Tibial nerve (tissue), 4 donors: ENCODE measurements at regions not wholly inside any gene's neighbourhood (a gene's known extent, or its start where the extent isn't known, plus 50 kb on each side); places are given as distances from the start of the nearest gene placed in this dataset.
"Not testable (repeated sequence)": the region's sequence is repeated elsewhere in the genome, so short reads cannot be mapped to it uniquely, and the experiment has no call there.

ENCODE experiments used
- DNase-seq, 2 donors: peaks; one replicate each; pipeline ENCODE4 v3.0.0-alpha.2; 2019; ENCODE audit warnings: low spot score in 2 of 2
- H3K27ac ChIP-seq, 4 donors: fragments of 200-600 bp; sonication (generic) in 3 of 4; one replicate each; pipeline ENCODE4 v1.5.1; 2017 to 2019; ENCODE audit warnings: mild to moderate bottlenecking in 1 of 4
- H3K27me3 ChIP-seq, 2 donors: fragments of 200-600 bp; sonication (generic) in 1 of 2; one replicate each; pipeline versions ENCODE4 v1.5.1 to v1.6.0; 2017 to 2019
- H3K36me3 ChIP-seq, 3 donors: fragments of 200-600 bp; sonication (generic); one replicate each; pipeline ENCODE4 v1.5.1; 2018 to 2019
- H3K4me1 ChIP-seq, 4 donors: fragments of 200-600 bp; sonication (generic) in 3 of 4; one replicate each; pipeline ENCODE4 v1.5.1; 2017 to 2019
- H3K4me3 ChIP-seq, 4 donors: fragments of 200-600 bp; sonication (generic) in 3 of 4; one replicate each; pipeline ENCODE4 v1.5.1; 2017 to 2019; ENCODE audit warnings: mild to moderate bottlenecking in 1 of 4, moderate library complexity in 1 of 4
- H3K9me3 ChIP-seq, 4 donors: fragments of 200-600 bp; sonication (generic) in 3 of 4; one replicate each; pipeline ENCODE4 v1.5.1; 2017 to 2019
- EP300 ChIP-seq, 2 donors: sonication (generic); formaldehyde crosslinking; IDR thresholded peaks; one replicate each; pipeline ENCODE4 v1.6.1; 2017; ENCODE audit warnings: antibody characterized with exemption in 2 of 2, mild to moderate bottlenecking in 1 of 2
- WGBS, 2 donors: methylation state at CpG; one replicate each; pipeline ENCODE4 v1.1.5; 2018; 5-methylcytosine and 5-hydroxymethylcytosine counted together

DNA sequence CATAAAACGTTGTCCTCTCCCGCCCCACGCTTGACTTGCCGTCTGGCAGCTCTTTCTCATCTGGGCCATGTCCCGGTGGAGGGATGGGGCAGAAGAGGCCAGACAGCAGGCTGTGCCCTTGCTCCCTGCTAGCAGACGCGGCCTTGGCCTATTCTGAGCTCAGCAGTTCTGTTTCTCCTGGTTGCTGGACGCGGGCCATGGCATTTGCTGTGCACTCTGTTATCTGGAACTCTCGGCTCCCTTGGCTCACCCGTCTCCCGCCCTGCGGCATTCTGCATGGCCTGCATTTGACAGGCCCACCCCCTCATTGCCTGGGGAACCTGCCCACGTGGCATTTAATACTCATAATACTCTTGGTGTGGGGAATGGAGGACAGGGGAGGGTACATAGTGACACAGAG, 146.3 kb downstream of the BCL2L11 start:
- WGBS, 2 donors: 16 to 39% methylated on average over 5 to 12 of the region's 14 CpGs
- not testable (repeated sequence) for H3K27ac ChIP-seq, H3K9me3 ChIP-seq, H3K4me1 ChIP-seq, H3K4me3 ChIP-seq, H3K36me3 ChIP-seq, H3K27me3 ChIP-seq
- TF ChIP-seq EP300 (IDR thresholded peaks at IDR 0.05): peak in 1 of 2 donors; percentile 7
- DNase-seq: peak; percentile 8 to 31

DNA sequence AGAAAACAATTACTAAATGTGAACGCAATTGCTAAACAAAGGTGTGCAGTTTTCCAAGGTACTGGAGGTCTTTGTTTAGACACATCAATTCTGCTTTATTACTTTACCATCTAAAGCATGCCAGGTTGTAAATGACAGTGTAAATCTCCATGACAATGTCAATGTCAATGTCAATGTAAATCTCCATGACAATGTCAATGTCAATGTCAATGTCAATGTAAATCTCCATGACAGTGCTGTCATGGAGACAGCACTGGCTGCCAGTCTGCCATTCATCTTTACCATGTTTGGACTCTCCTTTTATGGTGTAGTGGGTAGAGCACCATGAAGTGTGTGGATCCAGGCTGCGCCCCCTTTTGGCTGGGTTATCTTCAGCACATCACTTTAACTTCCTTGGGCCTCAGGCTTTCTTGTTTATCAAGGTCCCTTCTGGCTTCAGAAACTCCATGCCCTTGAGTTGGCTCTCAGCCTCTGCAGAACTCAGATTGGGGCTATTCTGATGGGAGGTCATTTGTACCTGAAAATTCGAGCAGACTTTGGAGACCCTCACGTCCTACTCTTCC, 149.1 kb downstream of the BCL2L11 start:
- 86 to 100% methylated on average over 1 of the region's 4 CpGs for WGBS, 2 donors
- not testable (repeated sequence) for DNase-seq, H3K27me3 ChIP-seq

DNA sequence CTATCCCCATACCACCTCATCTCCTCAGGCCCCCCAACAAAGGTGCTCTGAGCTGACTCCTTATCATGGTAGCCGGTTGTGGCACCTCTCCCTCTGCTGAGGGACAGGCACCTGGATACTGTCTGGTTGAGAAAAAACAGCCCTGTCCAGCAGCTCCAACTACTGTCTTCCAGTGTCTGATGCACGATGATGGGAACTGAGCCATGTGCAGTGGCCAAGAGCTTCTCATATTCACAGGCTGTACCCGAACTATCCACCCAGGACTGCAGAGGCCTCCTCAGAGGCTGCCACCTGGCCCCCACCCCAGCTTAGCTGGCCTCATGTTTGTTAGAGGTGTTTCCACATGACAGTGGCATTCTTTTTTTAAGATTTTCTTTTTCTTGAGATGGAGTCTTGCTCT, 149.9 kb downstream of the BCL2L11 start:
- H3K27me3 ChIP-seq, H3K4me3 ChIP-seq, H3K36me3 ChIP-seq, DNase-seq, H3K4me1 ChIP-seq, H3K27ac ChIP-seq, H3K9me3 ChIP-seq: not testable (repeated sequence)
- WGBS, 2 donors: no CpG with 5 or more reads among the region's 3 CpGs

More for the DNA sequence above, 149.1 kb downstream of the BCL2L11 start:
- H3K27ac ChIP-seq, H3K4me3 ChIP-seq, H3K4me1 ChIP-seq, H3K36me3 ChIP-seq, H3K9me3 ChIP-seq: not testable (repeated sequence)

DNA sequence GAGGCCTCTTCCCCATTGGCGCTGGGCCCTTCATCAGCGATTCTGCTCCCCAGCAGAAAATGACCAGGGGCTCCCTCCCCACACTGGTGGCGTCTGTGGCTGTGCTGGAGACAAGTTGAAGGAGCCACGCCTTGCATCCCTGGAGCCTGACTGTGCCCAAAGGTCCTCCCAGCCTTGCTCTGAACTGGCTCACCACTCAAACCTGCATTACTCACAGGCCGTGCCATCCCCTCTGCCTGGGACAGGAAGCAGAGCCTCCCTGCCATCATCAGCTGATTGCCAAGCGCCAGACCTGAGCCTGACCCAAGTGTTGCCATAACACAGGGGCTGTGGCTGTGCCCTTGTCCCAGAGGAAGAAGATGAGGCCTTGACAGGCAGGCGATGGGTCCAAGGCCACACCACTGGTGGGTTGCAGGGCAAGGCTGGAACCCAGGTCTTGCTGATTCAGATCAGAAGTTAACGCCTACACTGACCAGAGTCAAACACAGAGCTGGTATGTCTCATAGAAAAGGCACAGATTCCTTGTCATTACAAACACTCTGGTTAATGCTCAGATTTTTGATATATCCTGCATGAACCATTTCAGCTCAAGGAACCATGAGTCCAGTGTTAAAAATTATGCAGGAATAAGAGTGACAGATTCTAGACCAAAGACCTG, 151.1 kb downstream of the BCL2L11 start:
- not testable (repeated sequence) for H3K4me1 ChIP-seq, H3K9me3 ChIP-seq, H3K36me3 ChIP-seq, H3K27me3 ChIP-seq, H3K4me3 ChIP-seq, DNase-seq, H3K27ac ChIP-seq
- 93% methylated on average over 5 of the region's 8 CpGs; no CpG with 5 or more reads in 1 of the 2 donors for WGBS, 2 donors

DNA sequence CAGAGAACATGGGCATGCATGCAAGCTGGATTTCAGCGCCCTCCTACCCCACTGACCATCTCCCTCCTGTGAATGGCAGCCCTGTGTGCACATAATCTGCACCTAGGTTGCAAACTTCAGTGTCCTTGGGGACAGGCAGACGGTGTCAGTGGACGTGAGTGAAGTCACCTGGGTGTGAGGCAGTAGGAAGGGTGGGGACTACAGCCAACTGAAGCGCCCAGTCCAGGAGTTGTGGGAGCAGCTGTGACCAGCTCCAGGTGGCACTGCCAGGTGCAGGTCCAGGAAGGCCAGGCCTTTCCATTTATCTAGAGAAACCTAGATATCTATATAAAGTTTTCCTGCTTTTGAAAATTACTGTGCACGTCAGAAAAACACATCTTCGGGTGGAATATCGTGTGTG, 152.3 kb downstream of the BCL2L11 start:
- H3K4me3 ChIP-seq, DNase-seq, H3K9me3 ChIP-seq, H3K36me3 ChIP-seq, H3K27me3 ChIP-seq, H3K4me1 ChIP-seq, H3K27ac ChIP-seq: not testable (repeated sequence)
- WGBS, 2 donors: 85 to 87% methylated on average over 3 of the region's 7 CpGs

DNA sequence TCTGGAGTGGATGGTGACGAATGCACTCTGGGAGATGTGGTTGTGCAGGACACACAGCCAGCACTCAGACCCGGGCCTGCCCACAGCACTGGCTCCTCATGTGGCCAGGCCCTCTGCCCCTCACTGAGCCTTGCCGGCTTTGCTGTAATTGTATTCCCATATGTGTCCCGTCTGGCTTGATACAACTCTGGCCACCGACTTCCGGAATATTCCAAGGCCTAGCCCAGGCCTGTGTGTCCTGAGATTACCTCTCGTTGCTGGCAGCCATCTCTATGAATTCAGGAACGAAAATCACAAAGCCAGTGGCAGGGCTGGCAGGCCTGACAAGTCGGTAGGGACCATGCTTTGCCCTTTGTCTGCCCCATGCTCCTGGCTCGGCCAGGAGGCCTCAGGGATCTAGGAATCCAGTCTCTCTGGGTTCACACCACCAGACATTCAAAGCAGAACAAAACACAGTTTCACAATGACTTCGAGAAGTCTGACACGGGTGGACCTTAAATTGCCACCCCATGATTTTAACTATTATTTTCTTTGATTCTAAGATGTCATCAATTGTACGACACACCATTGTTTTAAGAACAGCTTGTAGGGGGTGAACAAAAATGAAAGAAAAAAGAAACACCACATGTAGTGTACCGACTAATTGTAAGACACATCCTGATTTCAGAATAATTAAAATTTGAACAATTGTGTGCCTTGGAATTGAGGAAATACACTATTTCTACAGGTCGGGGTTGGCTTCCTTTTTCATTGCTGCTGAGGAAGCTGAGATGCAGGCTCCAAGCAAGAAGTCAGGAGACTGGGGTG, 154.5 kb downstream of the BCL2L11 start:
- H3K27ac ChIP-seq, H3K36me3 ChIP-seq, H3K27me3 ChIP-seq, DNase-seq, H3K4me1 ChIP-seq, H3K4me3 ChIP-seq, H3K9me3 ChIP-seq: not testable (repeated sequence)
- 76 to 79% methylated on average over 5 to 14 of the region's 15 CpGs for WGBS, 2 donors

DNA sequence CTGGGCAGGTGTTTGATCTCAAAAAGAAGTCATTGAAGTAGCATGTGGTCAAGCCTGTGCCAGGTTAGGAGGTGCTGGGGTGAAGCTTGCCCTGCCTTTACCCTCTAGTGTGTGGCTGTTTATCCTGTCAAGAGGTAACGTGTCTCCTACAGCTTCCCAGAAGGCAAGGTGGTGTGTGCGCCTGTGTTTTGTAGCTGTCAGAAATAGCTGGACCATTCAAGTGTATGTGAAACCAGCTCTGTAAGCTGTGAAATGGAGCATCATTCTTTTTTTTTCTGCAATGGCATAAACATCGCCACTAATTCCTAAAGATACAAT, 155.1 kb downstream of the BCL2L11 start:
- not testable (repeated sequence) for H3K9me3 ChIP-seq, H3K4me3 ChIP-seq, H3K36me3 ChIP-seq, H3K27ac ChIP-seq, H3K27me3 ChIP-seq, H3K4me1 ChIP-seq, DNase-seq
- 100% methylated on average over 1 of the region's 3 CpGs; no CpG with 5 or more reads in 1 of the 2 donors for WGBS, 2 donors

DNA sequence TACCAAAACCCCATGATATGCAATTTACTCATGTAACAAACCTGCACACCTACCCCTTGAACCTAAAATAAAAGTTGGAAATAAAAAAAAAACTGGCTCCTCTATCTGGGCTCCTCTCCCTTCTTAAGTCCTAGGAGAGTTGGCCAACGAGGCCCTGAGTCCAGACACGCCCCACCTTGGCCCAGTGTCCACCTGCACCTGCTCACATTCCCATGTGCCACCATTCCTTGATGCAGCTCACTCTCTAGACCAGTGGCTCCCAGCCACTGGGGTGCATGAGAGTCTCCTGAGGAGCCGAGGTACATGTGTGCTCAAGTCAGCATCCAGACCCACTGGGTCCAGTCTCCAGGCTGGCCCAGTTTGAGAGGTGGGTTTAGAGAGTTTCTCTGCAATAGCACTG, 157.4 kb downstream of the BCL2L11 start:
- not testable (repeated sequence) for H3K4me3 ChIP-seq, H3K27ac ChIP-seq, H3K9me3 ChIP-seq, DNase-seq, H3K36me3 ChIP-seq, H3K27me3 ChIP-seq, H3K4me1 ChIP-seq
- 60 to 82% methylated on average over 1 to 3 of the region's 3 CpGs for WGBS, 2 donors

DNA sequence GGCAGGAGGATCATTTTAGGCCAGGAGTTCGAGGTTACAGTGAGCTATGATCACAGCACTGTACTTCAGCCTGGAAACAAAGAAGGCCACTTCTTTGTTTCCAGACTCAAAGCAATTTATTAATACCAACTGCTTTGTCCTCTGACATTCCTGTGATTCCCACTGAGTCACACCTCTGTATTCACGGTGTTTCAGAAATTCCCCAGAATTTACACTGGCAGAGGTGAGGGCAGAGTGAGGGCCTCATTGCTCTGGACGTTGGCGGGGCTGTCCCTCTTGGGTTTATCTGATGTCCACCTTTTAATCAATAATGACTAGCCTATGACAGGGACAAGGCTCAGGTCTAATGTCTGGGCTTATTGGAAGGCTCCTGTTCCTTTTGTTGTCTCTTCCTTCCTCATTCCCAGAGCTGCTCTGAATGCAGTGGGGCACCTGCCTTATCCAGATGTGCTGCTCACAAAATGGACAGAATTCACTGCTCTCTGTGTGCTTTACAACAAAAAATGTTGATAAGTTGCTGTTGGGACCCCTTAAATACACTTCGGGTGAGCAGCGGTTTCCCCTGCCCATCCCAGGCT, 160.1 kb downstream of the BCL2L11 start:
- not testable (repeated sequence) for H3K27me3 ChIP-seq, DNase-seq, H3K27ac ChIP-seq, H3K36me3 ChIP-seq, H3K4me3 ChIP-seq, H3K9me3 ChIP-seq, H3K4me1 ChIP-seq
- WGBS, 2 donors: 100% methylated on average over 2 of the region's 6 CpGs; no CpG with 5 or more reads in 1 of the 2 donors

DNA sequence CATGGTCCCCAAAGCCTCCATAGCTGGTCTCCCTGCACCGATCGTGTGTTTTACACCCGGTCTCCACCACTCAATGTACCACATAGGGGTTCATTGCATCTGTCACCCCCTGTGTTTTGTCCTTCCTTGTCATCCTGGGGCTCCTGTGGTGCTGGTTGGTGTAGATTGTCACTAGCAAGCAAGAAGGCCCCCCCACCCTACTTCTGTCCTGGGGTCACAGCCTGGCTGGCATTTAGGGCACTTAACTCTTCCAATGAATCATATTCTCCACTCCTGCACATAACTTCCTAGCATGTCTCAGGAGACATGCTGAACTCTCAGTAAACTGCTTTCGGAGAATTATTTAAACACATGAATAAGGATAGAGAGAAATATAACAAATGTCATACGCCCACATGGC, 161.4 kb downstream of the BCL2L11 start:
- not testable (repeated sequence) for H3K4me3 ChIP-seq, H3K27me3 ChIP-seq, H3K9me3 ChIP-seq, H3K27ac ChIP-seq, H3K36me3 ChIP-seq, DNase-seq, H3K4me1 ChIP-seq
- no CpG with 5 or more reads among the region's 5 CpGs for WGBS, 2 donors

DNA sequence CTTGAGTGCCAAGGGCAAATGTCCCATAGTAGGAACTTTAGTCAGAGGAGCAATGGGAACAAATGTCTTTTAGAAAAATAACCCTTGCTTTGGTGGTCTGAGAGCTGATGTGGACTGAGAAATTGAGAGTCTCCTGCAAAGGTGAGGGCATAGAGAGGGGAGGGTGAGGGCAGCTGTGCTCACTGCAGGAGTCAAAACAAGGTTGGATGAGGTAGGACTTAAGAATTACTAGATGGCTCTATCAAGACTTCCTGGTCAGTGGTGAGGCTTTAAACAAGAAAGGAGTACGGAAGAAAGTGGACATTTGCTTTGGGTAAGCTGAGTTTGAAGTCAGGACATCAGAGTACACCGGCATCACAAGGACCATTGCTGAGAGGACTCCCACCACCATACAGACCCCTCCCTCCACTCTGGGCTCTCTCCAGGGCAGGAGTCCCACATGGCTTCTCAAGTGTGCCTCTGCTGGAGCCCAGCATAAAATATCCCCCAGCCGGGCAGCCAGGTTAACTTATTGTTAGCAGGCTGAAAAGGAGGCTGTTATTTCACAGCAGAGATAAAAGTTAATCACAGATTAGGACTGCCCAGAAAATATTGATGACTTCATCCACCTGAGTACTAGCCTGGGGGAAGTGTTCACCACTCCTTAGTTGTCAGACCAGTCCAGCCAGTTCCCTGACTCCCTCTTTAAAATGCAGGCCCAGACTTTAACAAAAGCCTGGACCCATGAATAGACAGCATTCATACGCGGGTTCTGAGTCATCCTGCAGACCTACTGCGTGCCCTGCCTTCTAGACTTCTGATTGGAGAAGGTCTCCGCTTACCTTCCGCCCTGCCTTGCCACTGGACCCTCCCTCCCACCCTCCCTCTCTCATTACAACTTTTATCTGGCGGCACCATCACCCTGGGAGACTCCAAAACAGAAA, 167.2 kb downstream of the BCL2L11 start:
- not testable (repeated sequence) for H3K4me3 ChIP-seq, H3K9me3 ChIP-seq, H3K27me3 ChIP-seq, H3K4me1 ChIP-seq, H3K36me3 ChIP-seq, DNase-seq, H3K27ac ChIP-seq
- 59% methylated on average over 6 of the region's 9 CpGs for WGBS, 2 donors

DNA sequence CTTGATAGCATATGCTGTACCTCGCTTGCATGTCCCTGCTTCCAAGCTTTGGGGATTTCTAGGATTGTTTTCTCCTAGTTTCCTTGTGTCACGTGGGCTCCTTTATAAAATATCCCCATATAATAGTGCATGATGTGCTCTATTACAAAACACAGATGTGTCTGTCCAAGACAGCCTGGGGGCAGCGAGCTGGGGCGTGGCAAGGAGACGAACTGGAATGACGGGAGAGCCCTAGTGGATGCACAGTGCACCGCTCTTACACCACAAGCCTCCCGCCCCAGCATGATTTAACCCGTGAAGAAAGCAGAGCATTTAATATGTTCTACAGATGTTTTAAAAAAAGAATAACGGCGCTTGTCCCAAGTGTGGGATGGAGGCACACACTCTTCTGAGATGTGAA, 169.7 kb downstream of the BCL2L11 start:
- WGBS, 2 donors: 77 to 78% methylated on average over 10 of the region's 11 CpGs
- DNase-seq, H3K4me3 ChIP-seq, H3K27me3 ChIP-seq, H3K36me3 ChIP-seq, H3K27ac ChIP-seq, H3K4me1 ChIP-seq, H3K9me3 ChIP-seq: not testable (repeated sequence)

DNA sequence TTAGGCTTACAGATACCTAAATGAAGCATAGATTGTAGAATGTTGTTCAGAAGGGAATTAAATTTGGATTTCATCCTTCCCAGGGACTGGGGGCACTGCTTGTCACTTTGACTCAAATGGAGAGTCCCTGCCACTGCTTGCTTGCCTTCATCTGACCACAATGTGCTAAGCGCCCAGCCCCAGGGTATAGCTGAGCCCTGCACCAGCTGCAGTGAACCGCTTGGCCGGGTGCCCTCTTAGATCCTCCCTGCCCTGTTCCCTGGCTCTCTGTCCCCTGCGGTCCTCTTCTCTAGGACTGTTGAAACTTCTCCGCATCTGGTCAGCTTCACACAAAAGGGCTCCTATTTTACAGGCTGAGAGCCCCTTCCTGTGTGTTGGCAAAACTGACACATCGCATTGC, 170.9 kb downstream of the BCL2L11 start:
- 65 to 73% methylated on average over 5 to 6 of the region's 6 CpGs for WGBS, 2 donors
- DNase-seq, H3K4me3 ChIP-seq, H3K4me1 ChIP-seq, H3K27me3 ChIP-seq, H3K27ac ChIP-seq, H3K36me3 ChIP-seq, H3K9me3 ChIP-seq: not testable (repeated sequence)
